ENCODE measurements at regions not wholly inside any gene's neighbourhood (a gene's known extent, or its start where the extent isn't known, plus 50 kb on each side); places are given as distances from the start of the nearest gene placed in this dataset.

DNA sequence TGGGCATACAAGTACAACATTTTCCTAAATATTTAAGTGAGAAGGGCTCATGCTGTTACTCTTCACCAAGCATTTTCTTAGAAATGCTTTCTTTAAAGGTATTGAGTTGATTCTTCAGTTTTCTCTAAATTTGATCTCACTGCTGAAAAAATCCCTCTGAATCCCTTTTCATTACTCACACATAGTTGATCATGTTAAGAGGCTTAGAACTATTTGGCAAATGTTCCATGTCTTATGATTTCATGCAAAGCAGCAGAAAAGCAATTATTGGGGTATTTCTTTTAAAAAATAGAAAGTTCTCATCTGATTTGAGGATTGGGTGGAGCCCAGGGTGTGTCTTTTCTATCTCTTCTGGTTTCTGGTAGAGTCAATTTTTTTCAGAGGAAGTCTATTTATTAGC is 1079.8 kb upstream of the ZEB2 start:
- intact Hi-C loops (cut with DNase I): no loop called here
- TF ChIP-seq, protein P1, sequence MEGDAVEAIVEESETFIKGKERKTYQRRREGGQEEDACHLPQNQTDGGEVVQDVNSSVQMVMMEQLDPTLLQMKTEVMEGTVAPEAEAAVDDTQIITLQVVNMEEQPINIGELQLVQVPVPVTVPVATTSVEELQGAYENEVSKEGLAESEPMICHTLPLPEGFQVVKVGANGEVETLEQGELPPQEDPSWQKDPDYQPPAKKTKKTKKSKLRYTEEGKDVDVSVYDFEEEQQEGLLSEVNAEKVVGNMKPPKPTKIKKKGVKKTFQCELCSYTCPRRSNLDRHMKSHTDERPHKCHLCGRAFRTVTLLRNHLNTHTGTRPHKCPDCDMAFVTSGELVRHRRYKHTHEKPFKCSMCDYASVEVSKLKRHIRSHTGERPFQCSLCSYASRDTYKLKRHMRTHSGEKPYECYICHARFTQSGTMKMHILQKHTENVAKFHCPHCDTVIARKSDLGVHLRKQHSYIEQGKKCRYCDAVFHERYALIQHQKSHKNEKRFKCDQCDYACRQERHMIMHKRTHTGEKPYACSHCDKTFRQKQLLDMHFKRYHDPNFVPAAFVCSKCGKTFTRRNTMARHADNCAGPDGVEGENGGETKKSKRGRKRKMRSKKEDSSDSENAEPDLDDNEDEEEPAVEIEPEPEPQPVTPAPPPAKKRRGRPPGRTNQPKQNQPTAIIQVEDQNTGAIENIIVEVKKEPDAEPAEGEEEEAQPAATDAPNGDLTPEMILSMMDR (IDR thresholded peaks at IDR 0.05): no peak
- no peak for ATAC-seq

DNA sequence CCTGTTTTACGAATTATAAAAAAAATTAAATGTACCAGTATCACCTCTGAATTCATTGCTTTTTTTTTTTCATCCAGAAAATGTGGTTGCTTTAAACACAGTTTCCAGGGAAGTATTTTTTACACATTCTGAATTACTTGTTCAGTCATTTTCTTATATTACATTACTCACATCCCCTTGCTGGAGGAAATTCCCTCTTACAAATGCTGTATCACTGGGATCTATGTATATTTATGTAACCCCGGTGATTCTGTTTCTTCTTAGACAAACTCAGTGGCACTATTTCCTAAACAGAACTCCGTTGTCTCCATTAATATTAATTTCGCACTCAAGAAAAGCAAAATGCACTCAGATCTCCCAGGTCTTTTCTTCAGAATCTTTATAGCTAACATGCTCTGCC is 1078.5 kb upstream of the ZEB2 start:
- intact Hi-C loops (cut with DNase I): no loop called here
- no peaks in the 10 kb centered on the region for H3K9me3 ChIP-seq
- 78 to 87% (median 85%) methylated on average over 4 of the region's 4 CpGs for WGBS, 3 donors
- ATAC-seq: no peak
- H3K27me3 ChIP-seq (ENCODE audit: insufficient read depth in 3 of 3, low read length in 2 of 3): no peaks in the 10 kb centered on the region
- no peaks in the 10 kb centered on the region for H3K36me3 ChIP-seq (ENCODE audit: insufficient read depth in 1 of 2, low read depth in 1 of 2)
- H3K27ac ChIP-seq: no peak overlapping the region
- TF ChIP-seq, protein P1 (IDR thresholded peaks at IDR 0.05): no peak
- H3K4me1 ChIP-seq: no peaks in the 10 kb centered on the region
- DNase-seq: no peak
- no peak overlapping the region for H3K4me3 ChIP-seq

More for the DNA sequence above, 1079.8 kb upstream of the ZEB2 start:
- no peaks in the 10 kb centered on the region for H3K27me3 ChIP-seq (ENCODE audit: insufficient read depth in 3 of 3, low read length in 2 of 3)
- H3K4me3 ChIP-seq: no peak overlapping the region
- no peak overlapping the region for H3K27ac ChIP-seq
- H3K4me1 ChIP-seq: no peaks in the 10 kb centered on the region
- H3K36me3 ChIP-seq (ENCODE audit: insufficient read depth in 1 of 2, low read depth in 1 of 2): no peaks in the 10 kb centered on the region
- no peak for DNase-seq
- H3K9me3 ChIP-seq: no peaks in the 10 kb centered on the region

DNA sequence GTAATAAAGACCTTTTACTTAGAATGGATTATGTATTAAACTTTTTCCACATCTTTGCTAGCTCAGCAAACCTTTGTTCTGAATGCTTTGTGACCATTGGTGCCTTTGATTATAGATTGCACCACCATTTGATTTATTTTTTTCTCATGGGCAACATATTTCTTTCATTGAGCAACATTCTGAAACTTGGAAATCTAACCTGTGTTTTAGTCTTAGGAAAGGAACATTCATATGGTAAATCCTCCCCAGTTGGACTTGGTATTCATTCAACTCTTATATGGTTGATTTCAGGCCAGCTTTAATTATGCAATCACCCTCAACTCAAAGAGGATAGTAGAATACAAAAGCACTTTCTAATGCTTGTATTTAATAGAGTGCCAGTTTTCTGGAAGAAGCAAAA is 1077.9 kb upstream of the ZEB2 start:
- no peak for ATAC-seq

DNA sequence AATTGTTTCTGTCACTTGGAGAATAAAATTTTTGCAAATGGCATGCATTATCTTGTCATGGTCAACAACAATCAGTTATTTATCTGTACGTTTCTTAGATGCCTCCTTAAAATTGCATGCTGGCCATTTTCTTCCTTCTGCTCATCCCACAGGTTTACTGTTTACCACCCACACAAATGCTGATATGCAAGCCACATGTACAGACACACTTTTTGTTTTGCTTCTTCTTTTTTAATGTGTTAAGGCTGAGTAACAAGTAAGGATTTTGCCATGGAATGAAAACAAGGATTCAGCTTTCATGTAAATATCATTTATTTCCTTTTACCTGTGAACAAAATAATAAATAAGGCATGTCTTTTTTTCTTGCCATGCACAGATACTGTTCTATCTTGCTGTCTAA is 1077.1 kb upstream of the ZEB2 start:
- Histone ChIP-seq H3K27me3 (ENCODE audit: insufficient read depth in 3 of 3, low read length in 2 of 3) (no peaks in the 10 kb centered on the region), H3K27ac (no peak overlapping the region), H3K4me3 (no peak overlapping the region), H3K4me1 (no peaks in the 10 kb centered on the region), H3K9me3 (no peaks in the 10 kb centered on the region), H3K36me3 (ENCODE audit: insufficient read depth in 1 of 2, low read depth in 1 of 2) (no peaks in the 10 kb centered on the region)
- WGBS, 3 donors: 46 to 60% (median 57%) methylated on average over 1 of the region's 1 CpG
- intact Hi-C loops (cut with DNase I): no loop called here
- no peak for DNase-seq
- ATAC-seq: no peak
- TF ChIP-seq, protein P1 (IDR thresholded peaks at IDR 0.05): no peak

More for the DNA sequence above, 1077.9 kb upstream of the ZEB2 start:
- Histone ChIP-seq H3K27me3 (ENCODE audit: insufficient read depth in 3 of 3, low read length in 2 of 3) (no peaks in the 10 kb centered on the region), H3K36me3 (ENCODE audit: insufficient read depth in 1 of 2, low read depth in 1 of 2) (no peaks in the 10 kb centered on the region), H3K9me3 (no peaks in the 10 kb centered on the region), H3K4me1 (no peaks in the 10 kb centered on the region), H3K27ac (no peak overlapping the region), H3K4me3 (no peak overlapping the region)
- TF ChIP-seq, protein P1 (IDR thresholded peaks at IDR 0.05): no peak
- intact Hi-C loops (cut with DNase I): no loop called here
- DNase-seq: no peak

DNA sequence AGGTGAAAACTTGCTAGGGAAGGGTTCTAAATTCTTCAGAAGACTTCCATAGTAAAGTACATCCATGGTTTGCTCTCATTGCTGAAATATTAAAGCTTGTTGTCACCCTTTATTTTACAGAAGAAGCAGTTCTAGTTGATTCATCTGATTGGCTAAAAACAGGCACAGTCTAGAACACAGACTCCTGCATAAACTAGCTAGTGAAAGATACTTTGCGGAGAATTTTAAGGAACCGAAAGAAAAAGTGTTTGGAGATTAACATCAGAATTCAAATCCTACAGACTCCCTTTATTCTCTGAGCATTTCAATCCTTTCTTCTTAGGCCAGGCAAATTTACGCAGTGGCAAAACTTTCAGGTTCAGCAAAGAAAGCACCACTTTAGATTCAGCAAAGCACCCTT is 1076.5 kb upstream of the ZEB2 start:
- WGBS, 3 donors: 94 to 95% (median 95%) methylated on average over 3 of the region's 3 CpGs
- TF ChIP-seq, protein P1 (IDR thresholded peaks at IDR 0.05): no peak
- Histone ChIP-seq H3K4me3 (no peak overlapping the region), H3K27me3 (ENCODE audit: insufficient read depth in 3 of 3, low read length in 2 of 3) (no peaks in the 10 kb centered on the region), H3K27ac (no peak overlapping the region), H3K4me1 (no peaks in the 10 kb centered on the region), H3K36me3 (ENCODE audit: insufficient read depth in 1 of 2, low read depth in 1 of 2) (no peaks in the 10 kb centered on the region), H3K9me3 (no peaks in the 10 kb centered on the region)
- no peak for DNase-seq
- ATAC-seq: no peak
- intact Hi-C loops (cut with DNase I): no loop called here

All from psoas muscle (tissue), 7 donors.